Ascending aorta (tissue), 2 donors: ENCODE measurements at regions not wholly inside any gene's neighbourhood (a gene's known extent, or its start where the extent isn't known, plus 50 kb on each side); places are given as distances from the start of the nearest gene placed in this dataset.

ENCODE experiments used
- DNase-seq, 2 donors: peaks; one replicate each; pipeline ENCODE4 v3.0.0-alpha.2; 2019; ENCODE audit warnings: low spot score in 2 of 2
- H3K27ac ChIP-seq, 2 donors: fragments of 200-600 bp; sonication (generic); one replicate each; pipeline ENCODE4 v1.5.1; 2016 to 2017; ENCODE audit warnings: mild to moderate bottlenecking in 1 of 2
- H3K27me3 ChIP-seq: fragments of 200-600 bp; sonication (generic); one replicate; pipeline ENCODE4 v1.5.1; 2017
- H3K36me3 ChIP-seq, 2 donors: fragments of 200-600 bp; sonication (generic); one replicate each; pipeline ENCODE4 v1.5.1; 2016
- H3K4me1 ChIP-seq, 2 donors: fragments of 200-600 bp; sonication (generic); one replicate each; pipeline ENCODE4 v1.5.1; 2016 to 2017; ENCODE audit warnings: mild to moderate bottlenecking in 1 of 2
- H3K4me3 ChIP-seq, 2 donors: fragments of 200-600 bp; sonication (generic); one replicate each; pipeline ENCODE4 v1.5.1; 2016 to 2017; ENCODE audit warnings: mild to moderate bottlenecking in 1 of 2
- H3K9me3 ChIP-seq, 2 donors: fragments of 200-600 bp; sonication (generic); one replicate each; pipeline ENCODE4 v1.5.1; 2016
- CTCF ChIP-seq, 3 experiments: fragments of 200-600 bp in 2 of 3; fragments of 450-650 bp in 1 of 3; sonication (generic) in 2 of 3; IDR thresholded peaks; one replicate each; pipeline ENCODE4 v1.5.1; 2016 to 2019; ENCODE audit warnings: antibody characterized with exemption in 3 of 3, mild to moderate bottlenecking in 1 of 3, moderate library complexity in 1 of 3
- intact Hi-C: fragments of 100-400 bp; cut with DNase I; formaldehyde crosslinking; loops from one replicate; pipeline ENCODE4 v1.15.1; 2023

- TF ChIP-seq CTCF (IDR thresholded peaks at IDR 0.05): no peak
- peaks cover 4 to 10% of the 10 kb centered on the region in 2 donors for H3K4me1 ChIP-seq
- H3K27ac ChIP-seq: no peak overlapping the region
- DNase-seq: no peak
- intact Hi-C loops: no loop called here
- no peak overlapping the region for H3K4me3 ChIP-seq
- H3K27me3 ChIP-seq: no peaks in the 10 kb centered on the region
- no peaks in the 10 kb centered on the region for H3K36me3 ChIP-seq
- H3K9me3 ChIP-seq: no peaks in the 10 kb centered on the region
Observed at GRCh38 chr2:15727396-15728244, 136.0 kb downstream of the DDX1 start.

GRCh38 chr2:15728245-15728938 lies 136.7 kb downstream of the DDX1 start:
- H3K27ac ChIP-seq: no peak overlapping the region
- DNase-seq: no peak
- no peaks in the 10 kb centered on the region for H3K27me3 ChIP-seq
- no peaks in the 10 kb centered on the region for H3K36me3 ChIP-seq
- H3K9me3 ChIP-seq: no peaks in the 10 kb centered on the region
- H3K4me1 ChIP-seq: peaks cover 4 to 13% of the 10 kb centered on the region in 2 donors
- intact Hi-C loops: no loop called here
- TF ChIP-seq CTCF (IDR thresholded peaks at IDR 0.05): no peak
- no peak overlapping the region for H3K4me3 ChIP-seq

GRCh38 chr2:15729001-15729400 lies 137.3 kb downstream of the DDX1 start:
- Histone ChIP-seq H3K4me3 (no peak overlapping the region), H3K27ac (no peak overlapping the region), H3K36me3 (no peaks in the 10 kb centered on the region), H3K4me1 (peaks cover 4 to 19% of the 10 kb centered on the region in 2 donors), H3K27me3 (no peaks in the 10 kb centered on the region), H3K9me3 (no peaks in the 10 kb centered on the region)
- DNase-seq: no peak
- intact Hi-C loops: no loop called here
- no peak for TF ChIP-seq CTCF (IDR thresholded peaks at IDR 0.05)

DNA sequence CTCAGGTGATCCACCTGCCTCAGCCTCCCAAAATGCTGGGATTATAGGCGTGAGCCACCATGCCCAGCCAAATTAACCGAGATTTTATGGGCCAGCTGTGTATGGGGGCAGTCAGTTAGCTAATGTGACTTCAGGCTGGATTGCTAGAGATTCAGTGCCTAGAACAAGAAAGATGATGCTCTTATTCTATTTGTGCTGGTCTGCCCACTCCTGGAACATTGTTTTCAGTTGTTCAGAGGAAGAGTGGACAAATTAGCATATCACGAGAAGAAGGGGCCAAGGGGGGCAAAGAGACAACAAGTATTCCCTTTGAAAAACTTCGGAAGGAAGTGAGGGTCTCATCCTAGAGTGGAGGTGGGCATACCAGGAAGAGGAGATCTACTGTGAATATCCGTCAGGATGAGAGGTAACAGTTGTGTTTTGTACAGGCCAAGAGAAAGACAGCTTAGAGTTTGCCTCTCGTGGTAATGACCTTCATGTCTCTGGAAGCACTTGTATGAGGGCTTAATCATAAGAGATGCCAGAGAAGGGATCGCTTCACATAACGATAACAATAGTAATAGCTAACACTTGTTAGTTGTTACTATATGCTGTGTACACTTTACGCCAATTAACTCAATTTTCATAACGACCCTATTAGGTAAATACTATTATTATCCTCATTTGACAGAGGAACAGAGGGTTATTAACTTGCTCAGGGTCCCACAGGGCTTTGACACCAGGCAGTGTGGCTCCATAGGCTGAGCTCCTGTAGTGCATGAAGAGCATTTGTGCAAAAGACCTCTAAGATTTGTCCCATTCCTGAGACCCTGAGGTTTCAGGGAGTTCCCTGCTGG lies 138.3 kb downstream of the DDX1 start:
- no peak for TF ChIP-seq CTCF (IDR thresholded peaks at IDR 0.05)
- no peak overlapping the region for H3K27ac ChIP-seq
- intact Hi-C loops: loop anchor here (5.0 kb wide), 1 partner anchor 93 kb away; no protein-coding TSS in a partner anchor

GRCh38 chr2:15730545-15731212 lies 139.0 kb downstream of the DDX1 start:
- TF ChIP-seq CTCF (IDR thresholded peaks at IDR 0.05): no peak
- Histone ChIP-seq H3K36me3 (no peaks in the 10 kb centered on the region), H3K9me3 (no peaks in the 10 kb centered on the region), H3K4me1 (peaks cover 4 to 30% of the 10 kb centered on the region in 2 donors), H3K27me3 (no peaks in the 10 kb centered on the region), H3K27ac (no peak overlapping the region), H3K4me3 (no peak overlapping the region)
- intact Hi-C loops: loop anchor here (5.0 kb wide), 1 partner anchor 93 kb away; no protein-coding TSS in a partner anchor
- DNase-seq: peak; percentile 33 to 92

More for the DNA sequence above, 138.3 kb downstream of the DDX1 start:
- no peaks in the 10 kb centered on the region for H3K36me3 ChIP-seq
- no peak for DNase-seq
- H3K4me1 ChIP-seq: peaks cover 4 to 28% of the 10 kb centered on the region in 2 donors
- no peaks in the 10 kb centered on the region for H3K27me3 ChIP-seq
- H3K4me3 ChIP-seq: no peak overlapping the region
- H3K9me3 ChIP-seq: no peaks in the 10 kb centered on the region
